Esophagus muscularis mucosa (tissue), 4 donors: ENCODE measurements at regions not wholly inside any gene's neighbourhood (a gene's known extent, or its start where the extent isn't known, plus 50 kb on each side); places are given as distances from the start of the nearest gene placed in this dataset.

Experiments
- DNase-seq: peaks from one replicate; pipeline ENCODE4 v3.0.0-alpha.2; 2017; ENCODE audit errors: extremely low spot score
- H3K27ac ChIP-seq, 4 donors: fragments of 200-600 bp; sonication (generic); replicated peaks in 1 of 4; 1 replicate in 3 of 4; 2 replicates in 1 of 4; pipeline ENCODE4 v1.5.1; 2016 to 2019; ENCODE audit warnings: mild to moderate bottlenecking in 1 of 4
- H3K27me3 ChIP-seq, 4 donors: fragments of 200-600 bp; sonication (generic); one replicate each; pipeline versions ENCODE4 v1.5.1 to v1.6.0; 2016 to 2019
- H3K36me3 ChIP-seq, 4 donors: fragments of 200-600 bp; sonication (generic); one replicate each; pipeline ENCODE4 v1.5.1; 2016 to 2019
- H3K4me1 ChIP-seq, 4 donors: fragments of 200-600 bp; sonication (generic); one replicate each; pipeline ENCODE4 v1.5.1; 2016 to 2019
- H3K4me3 ChIP-seq, 4 donors: fragments of 200-600 bp; sonication (generic); 1 replicate in 2 of 4; 2 replicates in 2 of 4; pipeline ENCODE4 v1.5.1; 2016 to 2019; ENCODE audit warnings: mild to moderate bottlenecking in 4 of 4, moderate library complexity in 1 of 4
- H3K9me3 ChIP-seq, 4 donors: fragments of 200-600 bp; sonication (generic); 1 replicate in 3 of 4; 2 replicates in 1 of 4; pipeline ENCODE4 v1.5.1; 2016 to 2019
- EP300 ChIP-seq: sonication (generic); formaldehyde crosslinking; IDR thresholded peaks from one replicate; pipeline ENCODE4 v1.6.1; 2017; ENCODE audit warnings: antibody characterized with exemption
- POLR2A ChIP-seq: fragments of 450-650 bp; IDR thresholded peaks from one replicate; pipeline ENCODE4 v1.6.1; 2017; ENCODE audit warnings: antibody characterized with exemption, moderate library complexity, mild to moderate bottlenecking, low read depth
- POLR2AphosphoS5 ChIP-seq, 2 donors: sonication (generic); formaldehyde crosslinking; IDR thresholded peaks; one replicate each; pipeline ENCODE4 v1.6.1; 2017; ENCODE audit warnings: antibody characterized with exemption in 2 of 2
- WGBS: methylation state at CpG from one replicate; pipeline ENCODE4 v1.1.5; 2018; 5-methylcytosine and 5-hydroxymethylcytosine counted together
- intact Hi-C: fragments of 100-400 bp; cut with DNase I; formaldehyde crosslinking; loops from one replicate; pipeline ENCODE4 v1.15.1; 2023
- TF ChIP-seq, protein P1 (sequence below), 3 experiments: fragments of 200-600 bp in 2 of 3; fragments of 450-650 bp in 1 of 3; sonication (generic) in 2 of 3; IDR thresholded peaks; one replicate each; pipeline ENCODE4 v1.5.1; 2017 to 2019; ENCODE audit warnings: antibody characterized with exemption in 3 of 3, mild to moderate bottlenecking in 2 of 3, moderate library complexity in 1 of 3

DNA sequence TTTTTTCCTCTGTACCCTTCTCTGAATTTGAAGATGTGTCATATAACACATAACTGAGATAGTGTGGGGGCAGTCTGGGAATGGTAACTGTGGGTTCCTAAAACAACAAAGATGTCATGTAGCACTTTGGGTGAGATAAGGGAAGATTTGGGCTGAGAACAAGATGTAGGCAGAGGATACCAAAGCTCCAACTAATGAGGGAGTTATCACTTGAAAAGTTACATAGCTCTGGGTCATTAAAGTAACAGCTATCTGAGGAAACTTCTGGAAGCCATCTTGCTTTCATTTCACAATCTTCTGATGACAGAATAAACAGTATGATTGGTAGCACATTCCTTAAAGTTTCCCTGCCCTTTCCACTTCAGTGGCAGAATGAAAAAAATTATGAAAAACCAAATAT lies 255.4 kb downstream of the TBX18 start:
- H3K9me3 ChIP-seq: peaks cover 0 to 3% (median 0%) of the 10 kb centered on the region in 4 donors
- H3K4me3 ChIP-seq: no peak overlapping the region
- TF ChIP-seq, protein P1, sequence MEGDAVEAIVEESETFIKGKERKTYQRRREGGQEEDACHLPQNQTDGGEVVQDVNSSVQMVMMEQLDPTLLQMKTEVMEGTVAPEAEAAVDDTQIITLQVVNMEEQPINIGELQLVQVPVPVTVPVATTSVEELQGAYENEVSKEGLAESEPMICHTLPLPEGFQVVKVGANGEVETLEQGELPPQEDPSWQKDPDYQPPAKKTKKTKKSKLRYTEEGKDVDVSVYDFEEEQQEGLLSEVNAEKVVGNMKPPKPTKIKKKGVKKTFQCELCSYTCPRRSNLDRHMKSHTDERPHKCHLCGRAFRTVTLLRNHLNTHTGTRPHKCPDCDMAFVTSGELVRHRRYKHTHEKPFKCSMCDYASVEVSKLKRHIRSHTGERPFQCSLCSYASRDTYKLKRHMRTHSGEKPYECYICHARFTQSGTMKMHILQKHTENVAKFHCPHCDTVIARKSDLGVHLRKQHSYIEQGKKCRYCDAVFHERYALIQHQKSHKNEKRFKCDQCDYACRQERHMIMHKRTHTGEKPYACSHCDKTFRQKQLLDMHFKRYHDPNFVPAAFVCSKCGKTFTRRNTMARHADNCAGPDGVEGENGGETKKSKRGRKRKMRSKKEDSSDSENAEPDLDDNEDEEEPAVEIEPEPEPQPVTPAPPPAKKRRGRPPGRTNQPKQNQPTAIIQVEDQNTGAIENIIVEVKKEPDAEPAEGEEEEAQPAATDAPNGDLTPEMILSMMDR (IDR thresholded peaks at IDR 0.05): no peak
- no peak for TF ChIP-seq EP300
- no peak for TF ChIP-seq POLR2A
- no peak for TF ChIP-seq POLR2AphosphoS5 (IDR thresholded peaks at IDR 0.05)
- intact Hi-C loops: no loop called here
- no peaks in the 10 kb centered on the region for H3K36me3 ChIP-seq
- H3K27me3 ChIP-seq: no peaks in the 10 kb centered on the region
- no peak for DNase-seq
- no peaks in the 10 kb centered on the region for H3K4me1 ChIP-seq
- H3K27ac ChIP-seq: no peak overlapping the region

DNA sequence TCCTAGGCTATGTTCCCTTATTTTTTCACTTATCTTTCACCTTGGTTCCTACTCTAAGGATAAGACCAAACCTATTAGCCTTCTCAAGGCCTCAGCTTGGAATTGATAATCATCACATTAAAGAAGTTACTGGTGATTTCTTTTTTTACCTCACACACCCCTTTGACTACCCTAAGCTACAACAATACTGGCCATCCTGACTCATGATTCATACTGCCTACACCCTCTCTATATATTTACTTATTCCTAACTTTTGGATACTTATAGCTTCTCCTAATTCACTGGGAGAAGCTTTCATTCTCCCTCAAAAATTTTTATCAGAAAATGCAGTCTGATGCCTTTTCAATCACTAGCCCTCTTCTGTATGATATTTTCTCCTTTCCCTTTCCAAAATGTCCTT lies 256.1 kb downstream of the TBX18 start:
- Histone ChIP-seq H3K4me3 (no peak overlapping the region), H3K9me3 (peaks cover 0 to 3% (median 0%) of the 10 kb centered on the region in 4 donors), H3K27me3 (no peaks in the 10 kb centered on the region), H3K4me1 (no peaks in the 10 kb centered on the region), H3K27ac (no peak overlapping the region), H3K36me3 (no peaks in the 10 kb centered on the region)
- TF ChIP-seq EP300 (no peak), POLR2AphosphoS5 (IDR thresholded peaks at IDR 0.05) (no peak), POLR2A (no peak)
- TF ChIP-seq, protein P1 (IDR thresholded peaks at IDR 0.05): no peak
- intact Hi-C loops: no loop called here
- no peak for DNase-seq

DNA sequence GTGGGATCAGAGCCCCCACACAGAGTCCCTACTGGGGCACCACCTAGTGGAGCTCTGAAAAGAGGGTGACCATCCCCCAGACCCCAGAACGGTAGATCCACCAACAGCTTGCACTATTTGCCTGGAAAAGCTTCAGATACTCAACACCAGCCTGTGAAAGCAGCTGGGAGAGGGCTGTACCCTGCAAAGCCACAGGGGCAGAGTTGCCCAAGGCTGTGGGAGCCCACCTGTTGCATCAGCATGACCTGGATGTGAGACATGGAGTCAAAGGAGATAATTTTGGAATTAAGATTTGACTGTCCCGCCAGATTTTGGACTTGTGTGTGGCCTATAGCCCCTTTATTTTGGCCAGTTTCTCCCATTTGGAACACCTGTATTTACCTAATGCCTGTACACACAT lies 260.4 kb downstream of the TBX18 start:
- intact Hi-C loops: no loop called here
- H3K9me3 ChIP-seq: peaks cover 0 to 3% (median 0%) of the 10 kb centered on the region in 4 donors
- DNase-seq: no peak
- no peak overlapping the region for H3K27ac ChIP-seq
- no peak for TF ChIP-seq POLR2A
- TF ChIP-seq, protein P1 (IDR thresholded peaks at IDR 0.05): no peak
- TF ChIP-seq POLR2AphosphoS5 (IDR thresholded peaks at IDR 0.05): no peak
- TF ChIP-seq EP300: no peak
- no peak overlapping the region for H3K4me3 ChIP-seq
- no peaks in the 10 kb centered on the region for H3K36me3 ChIP-seq
- WGBS: 84% methylated on average over 2 of the region's 2 CpGs
- no peaks in the 10 kb centered on the region for H3K27me3 ChIP-seq
- no peaks in the 10 kb centered on the region for H3K4me1 ChIP-seq

DNA sequence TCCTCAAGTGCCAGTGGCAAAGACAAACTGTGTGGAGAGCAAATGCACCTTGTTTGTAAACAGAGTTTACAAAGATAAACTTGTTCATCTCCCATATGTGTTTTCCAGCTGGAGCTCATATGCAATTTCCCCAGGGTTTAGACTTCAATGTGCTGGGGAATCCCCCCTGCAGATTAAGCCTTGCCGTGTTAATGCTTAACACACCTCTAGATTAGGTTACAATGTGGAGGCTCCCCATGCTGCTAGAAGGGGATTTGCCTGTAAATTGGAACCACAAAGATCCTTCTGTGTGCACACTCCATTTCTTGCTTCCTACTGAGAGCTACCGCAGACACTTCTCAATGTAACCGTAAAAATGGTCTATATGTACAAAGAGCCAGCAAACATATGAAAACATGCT lies 263.1 kb downstream of the TBX18 start:
- no peak overlapping the region for H3K27ac ChIP-seq
- H3K36me3 ChIP-seq: no peaks in the 10 kb centered on the region
- H3K4me1 ChIP-seq: no peaks in the 10 kb centered on the region
- H3K27me3 ChIP-seq: no peaks in the 10 kb centered on the region
- no peak for DNase-seq
- no peak for TF ChIP-seq POLR2AphosphoS5 (IDR thresholded peaks at IDR 0.05)
- no peak for TF ChIP-seq EP300
- TF ChIP-seq POLR2A: no peak
- TF ChIP-seq, protein P1 (IDR thresholded peaks at IDR 0.05): no peak
- intact Hi-C loops: no loop called here
- no peaks in the 10 kb centered on the region for H3K9me3 ChIP-seq
- 80% methylated on average over 3 of the region's 3 CpGs for WGBS
- no peak overlapping the region for H3K4me3 ChIP-seq

DNA sequence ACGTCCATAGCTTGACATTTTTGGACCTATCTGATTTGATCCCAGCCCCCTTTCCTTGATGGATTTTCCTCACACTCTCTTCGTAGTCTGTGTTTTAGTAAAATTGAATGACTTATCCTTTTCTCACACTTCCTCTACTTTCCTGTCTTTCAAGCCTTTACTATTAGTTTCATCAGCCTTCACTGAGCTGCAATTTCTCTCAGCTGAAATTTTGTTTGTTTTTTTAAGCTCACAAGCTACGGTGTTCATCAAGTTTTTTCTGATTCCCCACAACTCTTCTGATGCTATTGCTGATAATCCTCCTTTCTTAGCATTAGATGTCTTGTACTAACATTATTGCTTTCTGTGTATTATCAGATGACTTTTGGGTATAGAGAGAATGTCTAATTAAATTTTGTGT lies 263.7 kb downstream of the TBX18 start:
- TF ChIP-seq POLR2A: no peak
- TF ChIP-seq EP300: no peak
- TF ChIP-seq, protein P1 (IDR thresholded peaks at IDR 0.05): no peak
- no peak for TF ChIP-seq POLR2AphosphoS5 (IDR thresholded peaks at IDR 0.05)
- no peaks in the 10 kb centered on the region for H3K36me3 ChIP-seq
- no peaks in the 10 kb centered on the region for H3K27me3 ChIP-seq
- no peak overlapping the region for H3K4me3 ChIP-seq
- WGBS: 59% methylated on average over 3 of the region's 3 CpGs
- H3K27ac ChIP-seq: no peak overlapping the region
- H3K9me3 ChIP-seq: no peaks in the 10 kb centered on the region
- intact Hi-C loops: no loop called here
- H3K4me1 ChIP-seq: no peaks in the 10 kb centered on the region
- no peak for DNase-seq
